ENCODE measurements at regions not wholly inside any gene's neighbourhood (a gene's known extent, or its start where the extent isn't known, plus 50 kb on each side); places are given as distances from the start of the nearest gene placed in this dataset.

- no peak overlapping the region for H3K4me3 Mint-ChIP-seq
- no peak overlapping the region for H3K27ac Mint-ChIP-seq
- no peaks in the 10 kb centered on the region for H3K9me3 Mint-ChIP-seq
- H3K4me1 Mint-ChIP-seq (ENCODE audit: unreplicated experiment) = no peaks in the 10 kb centered on the region
- no peaks in the 10 kb centered on the region for H3K27me3 Mint-ChIP-seq
- no peak for DNase-seq (ENCODE audit: extremely low spot score, unreplicated experiment)
- no peaks in the 10 kb centered on the region for H3K36me3 Mint-ChIP-seq
- TF ChIP-seq, protein P1, sequence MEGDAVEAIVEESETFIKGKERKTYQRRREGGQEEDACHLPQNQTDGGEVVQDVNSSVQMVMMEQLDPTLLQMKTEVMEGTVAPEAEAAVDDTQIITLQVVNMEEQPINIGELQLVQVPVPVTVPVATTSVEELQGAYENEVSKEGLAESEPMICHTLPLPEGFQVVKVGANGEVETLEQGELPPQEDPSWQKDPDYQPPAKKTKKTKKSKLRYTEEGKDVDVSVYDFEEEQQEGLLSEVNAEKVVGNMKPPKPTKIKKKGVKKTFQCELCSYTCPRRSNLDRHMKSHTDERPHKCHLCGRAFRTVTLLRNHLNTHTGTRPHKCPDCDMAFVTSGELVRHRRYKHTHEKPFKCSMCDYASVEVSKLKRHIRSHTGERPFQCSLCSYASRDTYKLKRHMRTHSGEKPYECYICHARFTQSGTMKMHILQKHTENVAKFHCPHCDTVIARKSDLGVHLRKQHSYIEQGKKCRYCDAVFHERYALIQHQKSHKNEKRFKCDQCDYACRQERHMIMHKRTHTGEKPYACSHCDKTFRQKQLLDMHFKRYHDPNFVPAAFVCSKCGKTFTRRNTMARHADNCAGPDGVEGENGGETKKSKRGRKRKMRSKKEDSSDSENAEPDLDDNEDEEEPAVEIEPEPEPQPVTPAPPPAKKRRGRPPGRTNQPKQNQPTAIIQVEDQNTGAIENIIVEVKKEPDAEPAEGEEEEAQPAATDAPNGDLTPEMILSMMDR (conservative IDR thresholded peaks at IDR 0.05) = no peak
Measured at GRCh38 chr11:42344204-42344792, 884.8 kb upstream of the LRRC4C start.

- DNase-seq (ENCODE audit: extremely low spot score, unreplicated experiment) = no peak
- TF ChIP-seq, protein P1 (conservative IDR thresholded peaks at IDR 0.05) = no peak
Measured at GRCh38 chr11:42345933-42346332, 886.5 kb upstream of the LRRC4C start.

GRCh38 chr11:42363701-42364100, 904.2 kb upstream of the LRRC4C start:
- Mint-ChIP-seq H3K27ac (no peak overlapping the region), H3K27me3 (no peaks in the 10 kb centered on the region), H3K36me3 (no peaks in the 10 kb centered on the region), H3K4me1 (ENCODE audit: unreplicated experiment) (no peaks in the 10 kb centered on the region), H3K4me3 (no peak overlapping the region), H3K9me3 (no peaks in the 10 kb centered on the region)
- no peak for DNase-seq (ENCODE audit: extremely low spot score, unreplicated experiment)
- TF ChIP-seq, protein P1 (conservative IDR thresholded peaks at IDR 0.05) = no peak

More at GRCh38 chr11:42345933-42346332, 886.5 kb upstream of the LRRC4C start:
- no peaks in the 10 kb centered on the region for H3K36me3 Mint-ChIP-seq
- no peaks in the 10 kb centered on the region for H3K27me3 Mint-ChIP-seq
- H3K27ac Mint-ChIP-seq = no peak overlapping the region
- H3K9me3 Mint-ChIP-seq = no peaks in the 10 kb centered on the region
- no peaks in the 10 kb centered on the region for H3K4me1 Mint-ChIP-seq (ENCODE audit: unreplicated experiment)
- no peak overlapping the region for H3K4me3 Mint-ChIP-seq

DNA sequence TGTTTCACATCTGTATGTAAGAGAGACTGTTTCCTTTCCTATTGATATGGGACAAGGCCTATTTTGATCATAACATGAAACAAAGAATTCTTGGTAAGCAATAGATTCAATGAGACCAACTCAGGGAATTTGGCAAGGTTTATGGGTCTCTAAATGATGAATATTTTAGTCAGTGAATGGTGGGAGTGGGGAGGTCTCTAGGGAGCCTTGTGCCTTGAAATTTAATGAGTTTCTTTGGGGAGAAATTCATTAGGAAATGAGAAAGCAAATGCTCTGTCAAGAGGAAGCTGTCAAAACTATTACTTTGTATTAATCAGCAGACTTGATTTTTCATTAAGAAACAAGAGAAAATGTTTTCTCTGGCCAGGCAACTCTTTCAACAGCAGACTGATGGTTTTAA, 921.7 kb upstream of the API5 start:
- Mint-ChIP-seq H3K27me3 (no peaks in the 10 kb centered on the region), H3K4me1 (ENCODE audit: unreplicated experiment) (no peaks in the 10 kb centered on the region), H3K9me3 (peaks cover 5% of the 10 kb centered on the region), H3K4me3 (no peak overlapping the region), H3K27ac (no peak overlapping the region), H3K36me3 (no peaks in the 10 kb centered on the region)
- DNase-seq (ENCODE audit: extremely low spot score, unreplicated experiment) = no peak
- TF ChIP-seq, protein P1 (conservative IDR thresholded peaks at IDR 0.05) = no peak

DNA sequence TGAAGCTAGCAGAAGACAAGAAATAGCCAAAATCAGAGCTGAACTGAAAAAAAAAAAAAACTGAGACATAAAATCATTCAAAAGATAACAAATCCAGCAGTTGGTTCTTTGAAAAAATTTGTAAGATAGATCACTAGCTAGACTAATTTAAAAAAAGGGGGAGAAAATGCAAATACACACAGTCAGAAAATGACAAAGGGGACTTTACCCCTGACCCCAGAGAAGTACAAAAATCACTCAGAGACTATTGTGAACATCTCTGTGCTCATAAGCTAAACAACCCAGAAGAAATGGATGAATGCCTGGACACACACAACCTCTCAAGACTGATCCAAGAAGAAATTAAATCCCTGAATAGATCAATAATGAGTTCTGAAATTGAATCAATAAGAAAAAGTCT, 914.3 kb upstream of the API5 start:
- H3K9me3 Mint-ChIP-seq = no peaks in the 10 kb centered on the region
- TF ChIP-seq, protein P1 (conservative IDR thresholded peaks at IDR 0.05) = no peak
- H3K27me3 Mint-ChIP-seq = no peaks in the 10 kb centered on the region
- H3K4me3 Mint-ChIP-seq = no peak overlapping the region
- H3K4me1 Mint-ChIP-seq (ENCODE audit: unreplicated experiment) = no peaks in the 10 kb centered on the region
- no peak for DNase-seq (ENCODE audit: extremely low spot score, unreplicated experiment)
- H3K36me3 Mint-ChIP-seq = no peaks in the 10 kb centered on the region
- H3K27ac Mint-ChIP-seq = no peak overlapping the region

- DNase-seq (ENCODE audit: extremely low spot score, unreplicated experiment) = no peak
- H3K4me3 Mint-ChIP-seq = no peak overlapping the region
- H3K9me3 Mint-ChIP-seq = no peaks in the 10 kb centered on the region
- no peaks in the 10 kb centered on the region for H3K36me3 Mint-ChIP-seq
- TF ChIP-seq, protein P1 (conservative IDR thresholded peaks at IDR 0.05) = peak; percentile 75
- no peak overlapping the region for H3K27ac Mint-ChIP-seq
- peaks cover 9% of the 10 kb centered on the region for H3K4me1 Mint-ChIP-seq (ENCODE audit: unreplicated experiment)
- no peaks in the 10 kb centered on the region for H3K27me3 Mint-ChIP-seq
Measured at GRCh38 chr11:42407341-42407740, 904.5 kb upstream of the API5 start.
